Stomach smooth muscle (tissue), 2 donors: ENCODE measurements at regions not wholly inside any gene's neighbourhood (a gene's known extent, or its start where the extent isn't known, plus 50 kb on each side); places are given as distances from the start of the nearest gene placed in this dataset.
A peak's percentile ranks its signal among the peaks of the same experiment; 100 is the strongest.

ENCODE experiments used
- H3K27ac ChIP-seq: one replicate; pipeline ENCODE4 v1.7.0; 2013; ENCODE audit warnings: mild to moderate bottlenecking, low read length, inconsistent platforms
- H3K27me3 ChIP-seq, 2 donors: one replicate each; pipeline ENCODE4 v1.7.0; 2013; ENCODE audit warnings: low read length in 2 of 2; ENCODE audit not compliant: insufficient read depth in 2 of 2, control insufficient read depth in 1 of 2
- H3K36me3 ChIP-seq, 2 donors: one replicate each; pipeline ENCODE4 v1.7.0; 2013; ENCODE audit warnings: low read length in 2 of 2; ENCODE audit not compliant: control insufficient read depth in 2 of 2, insufficient read depth in 2 of 2
- H3K4me1 ChIP-seq: one replicate; pipeline ENCODE4 v1.7.0; 2013; ENCODE audit warnings: low read length; ENCODE audit not compliant: control insufficient read depth, insufficient read depth
- H3K4me3 ChIP-seq, 2 donors: one replicate each; pipeline ENCODE4 v1.7.0; 2013; ENCODE audit warnings: low read length in 2 of 2
- H3K9ac ChIP-seq, 2 donors: one replicate each; pipeline ENCODE4 v1.7.0; 2013; ENCODE audit warnings: low read length in 2 of 2, mild to moderate bottlenecking in 1 of 2
- H3K9me3 ChIP-seq, 2 donors: one replicate each; pipeline ENCODE4 v1.7.0; 2013; ENCODE audit warnings: low read length in 2 of 2; ENCODE audit not compliant: control insufficient read depth in 2 of 2
- donor health status: healthy.
- donor health status: Pancreatic carcinoma.

DNA sequence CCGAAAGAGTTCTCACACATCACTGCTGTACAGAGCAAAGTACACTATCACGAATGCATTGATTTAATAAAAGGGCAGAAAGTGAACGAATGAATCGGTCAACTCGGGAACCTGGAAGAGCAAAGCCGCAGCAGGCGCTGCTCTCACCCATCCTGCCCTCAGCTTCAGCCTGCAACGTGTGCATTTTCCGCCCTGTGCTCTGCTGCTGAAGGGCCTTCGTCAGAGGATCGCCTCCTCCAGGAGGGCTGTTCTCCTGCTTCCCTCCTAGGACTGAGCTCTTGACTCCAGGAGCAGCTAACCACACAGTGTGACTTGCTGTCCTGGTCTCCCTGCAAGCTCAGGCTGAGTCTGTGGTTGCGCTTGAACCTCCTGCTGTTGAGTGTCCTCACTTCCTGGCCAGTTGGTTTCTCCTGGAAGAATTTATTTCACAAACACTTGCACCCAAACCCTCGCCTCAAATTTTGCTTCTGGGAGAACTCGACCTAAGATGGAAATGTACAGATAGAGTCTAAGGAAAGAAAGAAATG lies 473.0 kb upstream of the KLF6 start:
- Histone ChIP-seq H3K4me3 (no peak overlapping the region), H3K27me3 (no peaks in the 10 kb centered on the region), H3K9me3 (peaks cover 2 to 5% of the 10 kb centered on the region in 2 donors), H3K9ac (no peak overlapping the region), H3K36me3 (no peaks in the 10 kb centered on the region), H3K4me1 (peaks cover 7% of the 10 kb centered on the region), H3K27ac (no peak overlapping the region)

DNA sequence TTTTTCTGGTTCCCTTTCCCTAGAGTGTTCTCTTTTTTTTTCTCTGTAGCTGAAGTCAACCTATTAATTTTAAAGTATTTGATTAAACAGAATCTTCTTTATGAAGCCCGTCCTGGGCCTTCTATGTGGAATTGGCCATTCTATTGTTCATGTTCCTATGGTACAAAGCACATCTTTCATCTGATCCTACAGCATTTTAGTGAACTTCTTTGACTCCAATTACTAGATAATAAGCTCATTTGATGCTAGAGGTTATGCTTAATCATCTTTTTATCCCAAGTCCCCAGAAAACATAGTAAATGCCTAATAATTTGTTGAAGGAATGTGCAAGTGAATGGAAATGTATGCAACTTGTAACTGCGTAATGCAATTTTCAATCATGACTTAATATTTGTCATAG lies 472.0 kb upstream of the KLF6 start:
- H3K27me3 ChIP-seq, result no peaks in the 10 kb centered on the region
- no peak overlapping the region for H3K27ac ChIP-seq
- no peak overlapping the region for H3K4me3 ChIP-seq
- no peaks in the 10 kb centered on the region for H3K36me3 ChIP-seq
- peaks cover 7% of the 10 kb centered on the region for H3K4me1 ChIP-seq
- H3K9ac ChIP-seq, result no peak overlapping the region
- peaks cover 2 to 5% of the 10 kb centered on the region in 2 donors for H3K9me3 ChIP-seq

DNA sequence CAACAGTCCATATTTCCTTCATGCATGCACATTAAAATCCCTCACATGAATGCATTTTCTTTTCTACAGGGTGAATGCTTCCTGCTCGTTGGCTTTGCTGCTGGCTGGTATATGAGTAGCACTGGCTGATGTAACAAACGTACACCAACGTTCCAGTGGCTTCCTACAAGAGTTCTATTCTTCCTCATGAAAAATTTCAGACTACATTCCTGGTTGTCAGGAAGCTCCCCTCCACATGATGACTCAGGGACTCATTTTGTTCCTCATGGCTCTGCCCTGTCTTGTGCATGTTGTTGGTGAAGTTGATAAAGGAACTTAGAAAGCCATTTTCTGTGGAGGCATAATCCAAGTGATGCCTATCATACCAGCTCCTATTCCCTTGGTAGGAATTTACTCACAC lies 470.7 kb upstream of the KLF6 start:
- H3K27me3 ChIP-seq, result no peaks in the 10 kb centered on the region
- H3K9ac ChIP-seq, result no peak overlapping the region
- peaks cover 5% of the 10 kb centered on the region for H3K4me1 ChIP-seq
- peaks cover 2 to 5% of the 10 kb centered on the region in 2 donors for H3K9me3 ChIP-seq
- no peak overlapping the region for H3K27ac ChIP-seq
- no peak overlapping the region for H3K4me3 ChIP-seq
- H3K36me3 ChIP-seq, result no peaks in the 10 kb centered on the region

DNA sequence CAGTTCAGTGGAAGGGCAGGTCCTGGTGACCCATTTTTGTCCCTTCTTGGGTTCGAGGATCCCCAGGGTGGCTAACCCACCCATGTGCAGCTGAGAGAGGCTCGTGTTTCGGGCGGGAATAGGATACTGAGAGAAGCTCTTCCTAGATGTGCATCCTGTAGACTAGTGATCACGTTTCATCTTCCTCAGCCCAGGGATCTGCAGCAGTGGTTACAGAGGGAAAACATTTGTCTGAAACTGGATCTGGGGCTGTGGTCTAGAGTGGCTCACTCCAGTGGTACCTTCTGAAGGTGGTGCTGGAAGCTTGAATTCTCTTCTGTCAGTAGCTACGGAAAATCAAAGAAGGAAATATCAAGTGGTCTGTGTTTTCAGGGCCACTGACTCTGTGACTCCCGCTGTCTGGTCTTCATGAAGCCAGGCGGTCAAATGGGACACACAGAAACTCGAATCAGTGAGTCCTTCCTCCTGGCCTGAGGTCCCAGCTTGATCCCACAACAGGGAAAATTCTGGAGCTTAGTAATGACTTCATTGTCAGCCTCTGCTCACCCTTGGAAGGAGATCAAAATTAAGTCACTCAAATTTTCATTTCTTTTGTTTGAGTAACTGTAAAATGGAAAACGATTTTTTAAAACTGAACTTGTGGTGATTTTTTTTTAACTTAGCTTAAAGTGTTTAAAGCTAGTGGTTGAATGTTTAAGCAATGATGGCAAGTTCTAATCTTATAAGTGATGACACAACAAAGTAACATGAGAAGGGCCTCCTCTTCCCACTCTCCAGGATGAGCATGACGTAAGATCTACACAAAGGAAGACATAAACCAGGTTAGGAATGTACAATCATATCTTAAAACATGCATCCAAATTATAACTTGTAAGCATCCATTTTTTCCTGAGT lies 469.3 kb upstream of the KLF6 start:
- no peak overlapping the region for H3K27ac ChIP-seq
- no peaks in the 10 kb centered on the region for H3K27me3 ChIP-seq
- no peak overlapping the region for H3K4me3 ChIP-seq
- H3K36me3 ChIP-seq, result no peaks in the 10 kb centered on the region
- H3K4me1 ChIP-seq, result no peaks in the 10 kb centered on the region
- H3K9me3 ChIP-seq, result peaks cover 2 to 5% of the 10 kb centered on the region in 2 donors
- no peak overlapping the region for H3K9ac ChIP-seq

DNA sequence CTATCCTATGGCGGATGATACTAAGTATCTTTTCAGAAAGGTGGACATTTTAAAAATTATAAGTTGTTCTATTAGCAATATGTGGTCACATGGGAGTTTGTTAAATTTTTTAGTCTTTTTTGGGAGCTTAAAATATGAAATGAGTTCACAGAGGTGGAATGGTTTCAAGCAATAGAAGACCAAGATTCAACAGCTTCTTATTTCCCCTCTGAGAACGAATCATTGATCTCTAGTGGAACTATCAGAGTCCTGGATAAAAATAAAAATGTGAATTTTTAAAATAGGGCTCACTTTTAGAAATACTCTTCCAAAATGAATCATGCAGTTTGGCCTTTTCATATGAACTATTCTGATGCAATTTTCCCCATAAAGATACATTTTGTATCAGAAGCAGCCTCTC lies 467.7 kb upstream of the KLF6 start:
- H3K9ac ChIP-seq, result no peak overlapping the region
- H3K9me3 ChIP-seq, result peaks cover 2 to 5% of the 10 kb centered on the region in 2 donors
- H3K27ac ChIP-seq, result no peak overlapping the region
- no peak overlapping the region for H3K4me3 ChIP-seq
- no peaks in the 10 kb centered on the region for H3K4me1 ChIP-seq
- no peaks in the 10 kb centered on the region for H3K36me3 ChIP-seq
- H3K27me3 ChIP-seq, result no peaks in the 10 kb centered on the region

DNA sequence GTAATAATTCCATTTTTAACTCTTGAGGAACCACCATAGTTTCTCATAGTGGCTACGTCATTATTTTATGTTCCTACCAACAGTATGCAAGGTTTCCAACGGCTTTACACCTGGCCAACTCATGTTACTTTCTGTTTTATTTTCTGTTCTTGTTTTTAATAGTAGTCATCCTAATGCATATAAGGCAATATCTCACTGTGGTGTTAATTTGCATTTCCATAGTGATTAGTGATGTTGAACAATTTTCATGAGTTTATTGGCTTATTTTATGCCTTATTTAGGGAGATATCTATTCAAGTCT lies 465.5 kb upstream of the KLF6 start:
- Histone ChIP-seq H3K27ac (no peak overlapping the region), H3K36me3 (no peaks in the 10 kb centered on the region), H3K27me3 (no peaks in the 10 kb centered on the region)

DNA sequence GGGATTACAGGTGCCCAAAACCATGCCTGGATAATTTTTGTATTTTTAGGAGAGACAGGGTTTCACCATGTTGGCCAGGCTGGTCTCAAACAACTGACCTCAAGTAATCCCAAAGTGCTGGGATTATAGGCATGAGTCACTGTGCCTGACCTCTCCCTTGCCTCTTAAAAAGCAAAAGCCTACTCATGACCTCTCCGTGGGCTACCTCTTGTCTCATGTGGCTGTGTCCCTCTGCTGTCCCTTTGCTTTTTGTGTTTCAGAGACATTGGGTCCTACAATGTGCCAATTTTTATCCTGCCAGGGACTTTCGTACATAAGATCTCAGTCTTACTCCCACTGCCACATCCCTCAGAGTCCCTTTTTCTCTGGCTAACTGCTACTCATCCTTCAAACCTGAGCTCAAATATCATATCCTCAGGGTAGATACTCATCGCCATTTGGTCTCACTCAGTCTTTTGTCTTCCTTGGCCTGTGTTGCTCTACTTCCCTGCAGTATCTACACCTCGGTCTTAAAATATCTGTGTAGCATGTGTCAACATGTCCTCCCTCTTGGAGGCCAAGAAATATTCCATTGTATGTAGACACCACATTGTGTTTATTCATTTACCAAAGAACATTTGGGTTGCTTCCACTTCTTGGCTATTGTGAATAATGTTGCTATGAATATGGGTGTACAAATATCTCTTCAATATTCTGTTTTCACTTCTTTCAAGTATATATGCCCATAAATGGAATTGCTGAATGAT lies 465.0 kb upstream of the KLF6 start:
- Histone ChIP-seq H3K4me1 (no peaks in the 10 kb centered on the region), H3K27ac (no peak overlapping the region), H3K9me3 (no peaks in the 10 kb centered on the region), H3K9ac (no peak overlapping the region), H3K36me3 (no peaks in the 10 kb centered on the region), H3K4me3 (no peak overlapping the region), H3K27me3 (no peaks in the 10 kb centered on the region)

More for the DNA sequence above, 465.5 kb upstream of the KLF6 start:
- H3K9me3 ChIP-seq, result peaks cover 1% of the 10 kb centered on the region in 2 donors
- H3K4me3 ChIP-seq, result no peak overlapping the region
- H3K4me1 ChIP-seq, result no peaks in the 10 kb centered on the region
- H3K9ac ChIP-seq, result no peak overlapping the region

DNA sequence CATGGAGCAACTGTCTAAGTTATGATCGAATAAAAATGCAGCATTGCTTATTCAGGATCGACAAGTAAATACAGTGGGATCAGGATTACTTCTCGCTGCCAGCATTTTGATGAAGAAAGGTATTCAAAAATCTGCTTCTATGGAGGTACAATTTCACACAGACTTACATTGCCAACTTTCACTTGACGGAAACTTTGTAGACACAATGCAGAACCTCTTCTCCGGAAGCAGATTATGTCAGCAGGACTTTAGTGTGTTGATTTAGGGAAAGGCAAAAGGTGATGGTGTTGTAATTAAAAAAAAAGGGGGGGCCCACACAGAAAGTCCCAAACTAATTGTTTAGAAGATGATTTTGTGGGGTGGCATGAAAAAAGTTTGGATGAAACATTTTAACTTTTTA lies 462.4 kb upstream of the KLF6 start:
- H3K27ac ChIP-seq, result no peak overlapping the region
- no peaks in the 10 kb centered on the region for H3K36me3 ChIP-seq
- H3K9me3 ChIP-seq, result no peaks in the 10 kb centered on the region
- H3K9ac ChIP-seq, result no peak overlapping the region
- no peak overlapping the region for H3K4me3 ChIP-seq
- H3K27me3 ChIP-seq, result no peaks in the 10 kb centered on the region
- H3K4me1 ChIP-seq, result no peaks in the 10 kb centered on the region

DNA sequence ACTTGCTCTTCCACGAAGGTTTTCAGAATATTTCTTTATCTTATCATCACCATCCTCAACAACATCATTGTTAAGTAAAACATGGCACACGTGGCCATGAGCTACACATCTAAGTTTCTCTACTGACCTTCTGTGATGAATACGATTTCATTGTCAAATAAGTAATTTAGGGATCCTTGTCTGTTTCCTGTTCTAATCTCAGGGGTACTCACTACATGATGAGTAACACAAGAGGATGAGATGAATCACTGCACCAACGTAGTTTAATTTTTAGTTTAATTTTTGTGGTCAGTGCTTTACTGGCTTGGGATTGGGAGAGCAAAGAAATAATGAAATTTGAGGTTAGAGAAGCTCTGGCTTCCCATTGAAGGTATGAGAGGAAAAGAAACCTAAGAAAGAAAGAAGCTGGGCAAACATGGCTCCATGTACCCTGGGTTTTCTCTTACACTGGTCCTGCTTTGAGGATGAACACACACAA lies 461.9 kb upstream of the KLF6 start:
- Histone ChIP-seq H3K4me3 (no peak overlapping the region), H3K27ac (no peak overlapping the region), H3K9me3 (no peaks in the 10 kb centered on the region), H3K27me3 (no peaks in the 10 kb centered on the region), H3K36me3 (no peaks in the 10 kb centered on the region), H3K4me1 (no peaks in the 10 kb centered on the region), H3K9ac (no peak overlapping the region)

DNA sequence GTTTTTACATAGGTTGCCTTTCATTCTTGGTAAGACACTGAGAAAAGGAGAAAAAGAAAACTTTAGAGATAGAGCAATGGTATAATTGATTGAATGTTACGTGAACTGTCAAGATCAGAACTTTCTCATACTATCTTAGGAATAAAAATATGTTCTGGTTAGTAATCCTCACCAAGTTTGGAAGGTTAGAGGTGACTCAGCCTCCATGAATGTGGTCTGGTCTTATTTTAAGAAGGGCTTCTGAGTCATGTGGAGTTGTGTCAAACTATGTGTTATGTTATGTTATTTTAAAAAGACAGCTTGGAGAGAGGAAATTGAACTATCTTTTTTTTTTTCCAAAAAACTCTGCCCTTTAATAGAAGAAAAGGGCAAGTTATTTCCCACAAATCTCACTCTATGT lies 458.6 kb upstream of the KLF6 start:
- H3K9ac ChIP-seq, result peak overlapping the region; percentile 0 to 79
- no peaks in the 10 kb centered on the region for H3K9me3 ChIP-seq
- no peaks in the 10 kb centered on the region for H3K4me1 ChIP-seq
- H3K4me3 ChIP-seq, result peak overlapping the region; percentile 58 to 63
- H3K36me3 ChIP-seq, result no peaks in the 10 kb centered on the region
- peak overlapping the region; percentile 83 for H3K27ac ChIP-seq
- H3K27me3 ChIP-seq, result no peaks in the 10 kb centered on the region
